GM12878 (cell line): ENCODE measurements at regions not wholly inside any gene's neighbourhood (a gene's known extent, or its start where the extent isn't known, plus 50 kb on each side); places are given as distances from the start of the nearest gene placed in this dataset.

ENCODE experiments used
- ATAC-seq: fragments of 200-7000 bp; cut with Tn5 transposase; 3 replicates; pipeline ENCODE4 v1.9.1; 2020; ENCODE audit warnings: mild to moderate bottlenecking, moderate library complexity
- BruUV-seq: library from RNA; stranded (reverse); fragments of 400-500 nt; replicated peaks from 2 replicates; lab custom pipeline; 2021; lab: Mats Ljungman, UMichigan
- CTCF ChIA-PET: fragments of 300-600 bp; sonication (Branson Sonifier 250); formaldehyde crosslinking; extraction: SDS; loops from one replicate; lab custom pipeline; 2021; ENCODE audit warnings: inconsistent platforms; lab: Yijun Ruan, JAX
- POLR2A ChIA-PET: fragments of 350-600 bp; formaldehyde crosslinking; extraction: SDS; loops from one replicate; lab custom pipeline; 2021; ENCODE audit warnings: inconsistent platforms; lab: Charles Lee
- RAD21 ChIA-PET: fragments of 300-600 bp; sonication (Branson Sonifier 250); formaldehyde crosslinking; loops from one replicate; lab custom pipeline; 2023; ENCODE audit warnings: antibody characterized with exemption; ENCODE audit not compliant: unreplicated experiment; lab: Charles Lee
- SMC1A ChIA-PET: fragments of 300-600 bp; sonication (Branson Sonifier 250); formaldehyde crosslinking; loops from one replicate; lab custom pipeline; 2023; ENCODE audit not compliant: unreplicated experiment, uncharacterized antibody; lab: Charles Lee
- DNase-seq: peaks from one replicate; pipeline ENCODE4 v3.0.0-alpha.2; 2011; ENCODE audit warnings: low read depth, low spot score
- FAIRE-seq: peaks from 3 replicates; lab custom pipeline; 2011; peaks lifted over from hg19 to GRCh38; lab: Jason Lieb, UNC
- H2AFZ ChIP-seq: 2 replicates; pipeline ENCODE4 v1.6.0; 2011; ENCODE audit warnings: low read depth, low read length, control low read depth; ENCODE audit not compliant: control insufficient read depth
- H3K27ac ChIP-seq: 2 replicates; pipeline ENCODE4 v1.5.1; 2011; ENCODE audit warnings: control low read depth; ENCODE audit not compliant: control insufficient read depth, insufficient read depth
- H3K27me3 ChIP-seq, 2 experiments: replicated peaks in 1 of 2; 2 replicates each; pipeline versions ENCODE4 v1.6.0 to v1.6.1; 2011; ENCODE audit warnings: low read length in 1 of 2; ENCODE audit not compliant: control insufficient read depth in 2 of 2, insufficient read depth in 2 of 2
- H3K36me3 ChIP-seq, 2 experiments: 2 replicates each; pipeline ENCODE4 v1.5.1; 2011; ENCODE audit warnings: low read length in 1 of 2; ENCODE audit not compliant: control insufficient read depth in 2 of 2, insufficient read depth in 2 of 2
- H3K4me1 ChIP-seq: 2 replicates; pipeline ENCODE4 v1.6.1; 2011; ENCODE audit warnings: mild to moderate bottlenecking, low read length, moderate library complexity, mixed read lengths; ENCODE audit not compliant: control insufficient read depth, insufficient read depth
- H3K4me2 ChIP-seq: 2 replicates; pipeline ENCODE4 v1.6.0; 2011; ENCODE audit warnings: control low read depth; ENCODE audit not compliant: control insufficient read depth, insufficient read depth
- H3K4me3 ChIP-seq: fragments of 200-600 bp; sonication (generic); 2 replicates; pipeline ENCODE4 v1.5.1; 2016
- H3K79me2 ChIP-seq: 2 replicates; pipeline ENCODE4 v1.6.0; 2011; ENCODE audit warnings: low read length; ENCODE audit not compliant: control insufficient read depth, insufficient read depth
- H3K9ac ChIP-seq: 2 replicates; pipeline ENCODE4 v1.8.0; 2011; ENCODE audit warnings: low read length, control low read depth, mixed read lengths; ENCODE audit not compliant: control insufficient read depth, insufficient read depth
- H3K9me3 ChIP-seq: replicated peaks from 3 replicates; pipeline ENCODE4 v1.5.1; 2011; ENCODE audit warnings: mild to moderate bottlenecking, low read length; ENCODE audit not compliant: control insufficient read depth, insufficient read depth
- H4K20me1 ChIP-seq: 2 replicates; pipeline ENCODE4 v1.6.0; 2011; ENCODE audit not compliant: control insufficient read depth, insufficient read depth
- ATF2 ChIP-seq: IDR thresholded peaks from 2 replicates; pipeline ENCODE4 v1.6.1; 2012; ENCODE audit warnings: low read length, inconsistent platforms
- ATF7 ChIP-seq: fragments of 450-650 bp; IDR thresholded peaks from 2 replicates; pipeline ENCODE4 v1.6.1; 2016; ENCODE audit warnings: low read depth, mild to moderate bottlenecking
- CREM ChIP-seq: IDR thresholded peaks from 2 replicates; pipeline ENCODE4 v1.6.1; 2014; ENCODE audit warnings: antibody characterized with exemption, low read depth
- HDAC2 ChIP-seq: fragments of 200-600 bp; sonication (generic); IDR thresholded peaks from 2 replicates; pipeline ENCODE4 v1.6.1; 2017
- MYC ChIP-seq: IDR thresholded peaks from 2 replicates; pipeline ENCODE4 v1.6.1; 2011; ENCODE audit warnings: mild to moderate bottlenecking, low read length, moderate library complexity, inconsistent platforms; ENCODE audit not compliant: insufficient read depth, insufficient replicate concordance, insufficient read length, severe bottlenecking
- POLR2AphosphoS5 ChIP-seq: IDR thresholded peaks from 2 replicates; pipeline ENCODE4 v1.6.1; 2011; ENCODE audit warnings: mild to moderate bottlenecking, low read length, inconsistent platforms
- RUNX3 ChIP-seq: IDR thresholded peaks from 2 replicates; pipeline ENCODE4 v1.6.1; 2012; ENCODE audit warnings: low read length, inconsistent platforms
- SIN3A ChIP-seq: IDR thresholded peaks from 2 replicates; pipeline ENCODE4 v1.6.1; 2012; ENCODE audit warnings: low read depth, low read length, improper control_type of control experiment
- in situ Hi-C: fragments of 300-500 bp; cut with MboI; formaldehyde crosslinking; loops from 9 replicates; pipeline ENCODE4 v1.14.3; 2018; ENCODE audit warnings: mixed read lengths
- intact Hi-C: fragments of 100-400 bp; cut with micrococcal nuclease; formaldehyde crosslinking; loops from one replicate; pipeline ENCODE4 v1.14.2; 2022; ENCODE audit not compliant: unreplicated experiment
- TF ChIP-seq, protein P1 (sequence below): fragments of 450-650 bp; IDR thresholded peaks from 2 replicates; pipeline ENCODE4 v1.6.1; 2014; ENCODE audit warnings: mild to moderate bottlenecking
- TF ChIP-seq, protein P2 (sequence below): fragments of 450-650 bp; IDR thresholded peaks from 2 replicates; pipeline ENCODE4 v1.6.1; 2016; ENCODE audit warnings: mild to moderate bottlenecking

- TF ChIP-seq, protein P1, sequence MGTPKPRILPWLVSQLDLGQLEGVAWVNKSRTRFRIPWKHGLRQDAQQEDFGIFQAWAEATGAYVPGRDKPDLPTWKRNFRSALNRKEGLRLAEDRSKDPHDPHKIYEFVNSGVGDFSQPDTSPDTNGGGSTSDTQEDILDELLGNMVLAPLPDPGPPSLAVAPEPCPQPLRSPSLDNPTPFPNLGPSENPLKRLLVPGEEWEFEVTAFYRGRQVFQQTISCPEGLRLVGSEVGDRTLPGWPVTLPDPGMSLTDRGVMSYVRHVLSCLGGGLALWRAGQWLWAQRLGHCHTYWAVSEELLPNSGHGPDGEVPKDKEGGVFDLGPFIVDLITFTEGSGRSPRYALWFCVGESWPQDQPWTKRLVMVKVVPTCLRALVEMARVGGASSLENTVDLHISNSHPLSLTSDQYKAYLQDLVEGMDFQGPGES: no peak
- TF ChIP-seq CREM (no peak), SIN3A (no peak), HDAC2 (no peak), ATF7 (no peak)
- TF ChIP-seq, protein P2, sequence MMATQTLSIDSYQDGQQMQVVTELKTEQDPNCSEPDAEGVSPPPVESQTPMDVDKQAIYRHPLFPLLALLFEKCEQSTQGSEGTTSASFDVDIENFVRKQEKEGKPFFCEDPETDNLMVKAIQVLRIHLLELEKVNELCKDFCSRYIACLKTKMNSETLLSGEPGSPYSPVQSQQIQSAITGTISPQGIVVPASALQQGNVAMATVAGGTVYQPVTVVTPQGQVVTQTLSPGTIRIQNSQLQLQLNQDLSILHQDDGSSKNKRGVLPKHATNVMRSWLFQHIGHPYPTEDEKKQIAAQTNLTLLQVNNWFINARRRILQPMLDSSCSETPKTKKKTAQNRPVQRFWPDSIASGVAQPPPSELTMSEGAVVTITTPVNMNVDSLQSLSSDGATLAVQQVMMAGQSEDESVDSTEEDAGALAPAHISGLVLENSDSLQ: no peak
Observed at GRCh38 chr12:67788118-67788517, 139.6 kb downstream of the DYRK2 start (continued).

GRCh38 chr12:67789266-67789665 is 140.7 kb downstream of the DYRK2 start:
- ChIA-PET SMC1A (interaction anchor here (1.5 kb wide), 1 partner anchor 10 kb away, joined by 7 read pairs; no protein-coding TSS in a partner anchor), CTCF (interaction anchor here (1.5 kb wide), 1 partner anchor 18 kb away, joined by 3 read pairs; no protein-coding TSS in a partner anchor), POLR2A (no interaction called here), RAD21 (no interaction called here)
- FAIRE-seq (no peak), ATAC-seq (no peak), DNase-seq (no peak)
- TF ChIP-seq POLR2AphosphoS5 (no peak), MYC (no peak), ATF2 (no peak), RUNX3 (no peak)
- BruUV-seq: no TSS peak
- H4K20me1 ChIP-seq: no peaks in the 10 kb centered on the region
- in situ Hi-C loops (no loop called here), intact Hi-C loops (no loop called here)
- H3K36me3 ChIP-seq: no peaks in the 10 kb centered on the region
- H3K4me1 ChIP-seq: peaks cover 5% of the 10 kb centered on the region; the same call in 1 of the 2 replicates
- no peak overlapping the region for H3K9ac ChIP-seq
- no peak overlapping the region for H3K4me2 ChIP-seq
- no peak overlapping the region for H2AFZ ChIP-seq
- H3K27ac ChIP-seq: no peak overlapping the region
- no peaks in the 10 kb centered on the region for H3K79me2 ChIP-seq
- no peak overlapping the region for H3K4me3 ChIP-seq
- no peaks in the 10 kb centered on the region for H3K27me3 ChIP-seq
- H3K9me3 ChIP-seq: peaks cover 3% of the 10 kb centered on the region; the same call in 1 of the 3 replicates
